Caco-2 (cell line): ENCODE measurements at regions not wholly inside any gene's neighbourhood (a gene's known extent, or its start where the extent isn't known, plus 50 kb on each side); places are given as distances from the start of the nearest gene placed in this dataset.

Source experiments
- BruUV-seq: library from RNA; stranded (reverse); fragments of 400-500 nt; replicated peaks from 2 replicates; lab custom pipeline; 2021; lab: Mats Ljungman, UMichigan
- CTCF ChIA-PET: fragments of 300-600 bp; sonication (Branson Sonifier 250); formaldehyde crosslinking; loops from one replicate; lab custom pipeline; 2022; ENCODE audit warnings: antibody characterized with exemption; lab: Charles Lee
- POLR2A ChIA-PET: fragments of 300-600 bp; sonication (Branson Sonifier 250); formaldehyde crosslinking; loops from one replicate; lab custom pipeline; 2022; ENCODE audit warnings: antibody characterized with exemption; lab: Charles Lee
- DNase-seq, 2 experiments: peaks; one replicate each; pipeline versions ENCODE4 v3.0.0 to v3.0.0-alpha.2; 2020 to 2022
- H3K27me3 ChIP-seq: replicated peaks from 2 replicates; pipeline ENCODE4 v1.6.0; 2011; ENCODE audit warnings: low read length; ENCODE audit not compliant: control insufficient read depth, insufficient read depth
- H3K36me3 ChIP-seq: 2 replicates; pipeline ENCODE4 v1.5.1; 2011; ENCODE audit warnings: low read length; ENCODE audit not compliant: control insufficient read depth, insufficient read depth
- H3K4me1 ChIP-seq: fragments of 250-450 bp; sonication (Bioruptor Pico); 2 replicates; pipeline ENCODE4 v1.5.1; 2020; ENCODE audit warnings: mild to moderate bottlenecking
- H3K4me3 ChIP-seq: 2 replicates; pipeline ENCODE4 v1.5.1; 2011; ENCODE audit warnings: low read depth, mild to moderate bottlenecking, control low read depth, low read length
- H3K9me3 ChIP-seq: fragments of 250-450 bp; sonication (Bioruptor Pico); 2 replicates; pipeline ENCODE4 v1.5.1; 2020; ENCODE audit warnings: mild to moderate bottlenecking, moderate library complexity
- H3K27ac Mint-ChIP-seq: one replicate; pipeline ENCODE4 v1.8.0; 2022; ENCODE audit warnings: mixed read lengths; ENCODE audit not compliant: unreplicated experiment
- H3K27me3 Mint-ChIP-seq: one replicate; pipeline ENCODE4 v1.8.0; 2022; ENCODE audit warnings: mixed read lengths; ENCODE audit not compliant: insufficient read depth, unreplicated experiment
- H3K36me3 Mint-ChIP-seq: one replicate; pipeline ENCODE4 v1.8.0; 2022; ENCODE audit warnings: mild to moderate bottlenecking, mixed read lengths; ENCODE audit not compliant: insufficient read depth, unreplicated experiment
- H3K4me1 Mint-ChIP-seq: one replicate; pipeline ENCODE4 v1.8.0; 2022; ENCODE audit warnings: low read depth, mixed read lengths; ENCODE audit not compliant: unreplicated experiment
- H3K4me3 Mint-ChIP-seq: one replicate; pipeline ENCODE4 v1.8.0; 2022; ENCODE audit warnings: mild to moderate bottlenecking, moderate library complexity, mixed read lengths; ENCODE audit not compliant: unreplicated experiment
- H3K9me3 Mint-ChIP-seq: one replicate; pipeline ENCODE4 v1.8.0; 2022; ENCODE audit warnings: mixed read lengths; ENCODE audit not compliant: unreplicated experiment
- intact Hi-C: fragments of 100-400 bp; cut with micrococcal nuclease; formaldehyde crosslinking; loops from one replicate; pipeline ENCODE4 v1.10.0; 2022; ENCODE audit not compliant: unreplicated experiment
- TF ChIP-seq, protein P1 (sequence below), 2 experiments: fragments of 200-600 bp in 1 of 2; IDR thresholded peaks; 1 replicate in 1 of 2; 2 replicates in 1 of 2; pipeline versions ENCODE4 v1.5.1 to v1.8.0; 2011 to 2022; ENCODE audit warnings: antibody characterized with exemption in 1 of 2, control low read depth in 1 of 2, inconsistent platforms in 1 of 2, low read depth in 1 of 2, low read length in 1 of 2, mild to moderate bottlenecking in 1 of 2, moderate library complexity in 1 of 2; ENCODE audit not compliant: insufficient read depth in 1 of 2, severe bottlenecking in 1 of 2, unreplicated experiment in 1 of 2

DNA sequence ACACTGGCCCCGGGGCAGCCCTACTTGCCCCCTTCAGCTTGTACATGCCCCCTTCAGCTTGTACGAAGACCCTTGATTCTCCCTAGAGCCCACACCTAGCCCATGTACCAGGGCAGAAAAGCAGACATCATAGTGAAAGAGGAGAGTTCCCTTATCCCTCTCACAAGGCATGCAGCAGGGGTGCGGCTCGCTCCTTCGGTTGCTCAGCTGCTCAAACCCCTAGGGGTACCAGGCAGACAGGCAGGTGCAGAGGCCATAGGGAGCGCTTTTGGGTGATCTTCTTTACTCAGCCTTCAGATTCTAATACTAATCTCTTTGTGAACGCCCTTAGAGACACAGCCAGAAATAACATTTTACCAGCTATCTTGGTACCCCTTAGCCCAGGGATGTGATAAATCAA lies 286.3 kb downstream of the NPIPA8 start:
- no TSS peak for BruUV-seq

GRCh38 chr16:18049547-18050133 lies 286.9 kb downstream of the NPIPA8 start:
- Mint-ChIP-seq H3K4me1 (no peaks in the 10 kb centered on the region), H3K36me3 (no peaks in the 10 kb centered on the region), H3K9me3 (no peaks in the 10 kb centered on the region), H3K4me3 (no peak overlapping the region), H3K27ac (no peak overlapping the region), H3K27me3 (peaks cover 16% of the 10 kb centered on the region)
- no peak for DNase-seq
- TF ChIP-seq, protein P1, sequence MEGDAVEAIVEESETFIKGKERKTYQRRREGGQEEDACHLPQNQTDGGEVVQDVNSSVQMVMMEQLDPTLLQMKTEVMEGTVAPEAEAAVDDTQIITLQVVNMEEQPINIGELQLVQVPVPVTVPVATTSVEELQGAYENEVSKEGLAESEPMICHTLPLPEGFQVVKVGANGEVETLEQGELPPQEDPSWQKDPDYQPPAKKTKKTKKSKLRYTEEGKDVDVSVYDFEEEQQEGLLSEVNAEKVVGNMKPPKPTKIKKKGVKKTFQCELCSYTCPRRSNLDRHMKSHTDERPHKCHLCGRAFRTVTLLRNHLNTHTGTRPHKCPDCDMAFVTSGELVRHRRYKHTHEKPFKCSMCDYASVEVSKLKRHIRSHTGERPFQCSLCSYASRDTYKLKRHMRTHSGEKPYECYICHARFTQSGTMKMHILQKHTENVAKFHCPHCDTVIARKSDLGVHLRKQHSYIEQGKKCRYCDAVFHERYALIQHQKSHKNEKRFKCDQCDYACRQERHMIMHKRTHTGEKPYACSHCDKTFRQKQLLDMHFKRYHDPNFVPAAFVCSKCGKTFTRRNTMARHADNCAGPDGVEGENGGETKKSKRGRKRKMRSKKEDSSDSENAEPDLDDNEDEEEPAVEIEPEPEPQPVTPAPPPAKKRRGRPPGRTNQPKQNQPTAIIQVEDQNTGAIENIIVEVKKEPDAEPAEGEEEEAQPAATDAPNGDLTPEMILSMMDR (IDR thresholded peaks at IDR 0.05; ENCODE audit: insufficient read depth in 1 of 2, low read depth in 1 of 2, low read length in 1 of 2, severe bottlenecking in 1 of 2, unreplicated experiment in 1 of 2) = no peak
- Histone ChIP-seq H3K27me3 (no peaks in the 10 kb centered on the region), H3K36me3 (no peaks in the 10 kb centered on the region), H3K4me3 (no peak overlapping the region), H3K4me1 (no peaks in the 10 kb centered on the region), H3K9me3 (no peaks in the 10 kb centered on the region)
- ChIA-PET POLR2A (no interaction called here), CTCF (no interaction called here)
- intact Hi-C loops = no loop called here
- BruUV-seq = no TSS peak

More for the DNA sequence above, 286.3 kb downstream of the NPIPA8 start:
- Mint-ChIP-seq H3K9me3 (no peaks in the 10 kb centered on the region), H3K4me3 (no peak overlapping the region), H3K27ac (no peak overlapping the region), H3K4me1 (no peaks in the 10 kb centered on the region), H3K36me3 (no peaks in the 10 kb centered on the region), H3K27me3 (peaks cover 16% of the 10 kb centered on the region)
- Histone ChIP-seq H3K4me1 (no peaks in the 10 kb centered on the region), H3K27me3 (no peaks in the 10 kb centered on the region), H3K9me3 (no peaks in the 10 kb centered on the region), H3K4me3 (no peak overlapping the region), H3K36me3 (no peaks in the 10 kb centered on the region)
- DNase-seq = no peak
- intact Hi-C loops = no loop called here
- TF ChIP-seq, protein P1 (IDR thresholded peaks at IDR 0.05; ENCODE audit: insufficient read depth in 1 of 2, low read depth in 1 of 2, low read length in 1 of 2, severe bottlenecking in 1 of 2, unreplicated experiment in 1 of 2) = no peak
- POLR2A ChIA-PET = no interaction called here
- CTCF ChIA-PET = no interaction called here

DNA sequence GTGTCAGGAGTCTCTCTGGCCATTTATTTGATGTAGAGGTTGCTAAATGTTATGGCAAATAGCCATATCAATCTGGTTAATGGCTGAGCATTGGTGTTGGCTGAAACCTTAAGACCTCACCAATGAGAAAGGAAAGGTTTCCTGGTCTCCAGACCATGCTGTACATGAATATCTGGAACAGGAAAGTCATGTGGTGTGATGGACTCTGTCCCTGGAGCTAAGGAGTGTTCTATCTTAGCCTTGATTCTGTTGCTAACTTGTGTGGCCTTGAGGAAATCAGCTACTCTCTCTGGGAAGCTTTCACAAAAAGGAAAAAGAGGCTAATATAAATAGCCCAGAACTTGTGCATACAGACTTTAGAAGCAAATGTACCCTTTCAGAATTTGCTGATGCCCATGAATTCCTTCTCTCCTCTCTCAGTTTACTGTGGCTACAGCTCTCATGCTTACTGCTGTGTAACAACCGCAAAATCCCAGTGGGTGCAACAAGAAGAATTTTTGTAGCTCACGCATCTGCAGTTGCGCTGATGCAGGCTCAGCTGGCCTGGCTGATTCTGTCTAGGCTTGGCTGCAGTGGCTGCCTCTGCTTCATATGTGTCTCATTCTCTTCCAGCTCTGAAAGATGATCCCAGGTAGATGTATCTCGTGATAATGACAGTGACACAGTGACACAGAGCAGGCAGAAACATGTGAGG lies 287.5 kb downstream of the NPIPA8 start:
- Histone ChIP-seq H3K4me3 (no peak overlapping the region), H3K4me1 (no peaks in the 10 kb centered on the region), H3K27me3 (no peaks in the 10 kb centered on the region), H3K9me3 (no peaks in the 10 kb centered on the region), H3K36me3 (no peaks in the 10 kb centered on the region)
- TF ChIP-seq, protein P1 (IDR thresholded peaks at IDR 0.05; ENCODE audit: insufficient read depth in 1 of 2, low read depth in 1 of 2, low read length in 1 of 2, severe bottlenecking in 1 of 2, unreplicated experiment in 1 of 2) = no peak
- ChIA-PET POLR2A (no interaction called here), CTCF (no interaction called here)
- H3K9me3 Mint-ChIP-seq = no peaks in the 10 kb centered on the region
- no TSS peak for BruUV-seq
- H3K4me3 Mint-ChIP-seq = no peak overlapping the region
- intact Hi-C loops = no loop called here
- DNase-seq = no peak
- no peaks in the 10 kb centered on the region for H3K4me1 Mint-ChIP-seq
- H3K27me3 Mint-ChIP-seq = peaks cover 16% of the 10 kb centered on the region
- no peak overlapping the region for H3K27ac Mint-ChIP-seq
- H3K36me3 Mint-ChIP-seq = no peaks in the 10 kb centered on the region
